K562 (cell line): ENCODE measurements at regions not wholly inside any gene's neighbourhood (a gene's known extent, or its start where the extent isn't known, plus 50 kb on each side); places are given as distances from the start of the nearest gene placed in this dataset.

Source experiments
- ATAC-seq: fragments of 200-7000 bp; cut with Tn5 transposase; 3 replicates; pipeline ENCODE4 v1.9.1; 2020; ENCODE audit warnings: moderate library complexity
- BruUV-seq: library from RNA; stranded (reverse); fragments of 400-500 nt; replicated peaks from 2 replicates; lab custom pipeline; 2021; lab: Mats Ljungman, UMichigan
- CTCF ChIA-PET: fragments of 300-600 bp; formaldehyde crosslinking; extraction: SDS; loops from one replicate; lab custom pipeline; 2021; ENCODE audit warnings: low intra/inter-chr PET ratio; lab: Yijun Ruan, JAX
- POLR2A ChIA-PET: fragments of 300-600, 350-650 bp; sonication (Branson Sonifier 250); formaldehyde crosslinking; extraction: SDS; loops from one replicate; lab custom pipeline; 2021; ENCODE audit warnings: antibody characterized with exemption, inconsistent platforms; lab: Yijun Ruan, JAX
- DNase-seq, 4 experiments: peaks; one replicate each; pipeline versions ENCODE4 v3.0.0 to v3.0.0-alpha.2; 2011 to 2018; ENCODE audit warnings: low spot score in 3 of 4, mixed read lengths in 3 of 4; ENCODE audit errors: extremely low read depth in 1 of 4
- FAIRE-seq: peaks from 2 replicates; lab custom pipeline; 2011; peaks lifted over from hg19 to GRCh38; lab: Jason Lieb, UNC
- H2AFZ ChIP-seq: 2 replicates; pipeline ENCODE4 v1.6.0; 2011; ENCODE audit warnings: low read depth, low read length, control low read depth, inconsistent platforms
- H3K27ac ChIP-seq: fragments of 200-600 bp; 3 replicates; pipeline ENCODE4 v1.8.0; 2011; ENCODE audit warnings: low read depth, mild to moderate bottlenecking, control low read depth, inconsistent platforms, low read length, moderate library complexity, mixed read lengths; ENCODE audit errors: extremely low read depth
- H3K27me3 ChIP-seq, 2 experiments: fragments of 300-600 bp in 1 of 2; 2 replicates in 1 of 2; 3 replicates in 1 of 2; pipeline versions ENCODE4 v1.6.0 to v1.8.0; 2011; ENCODE audit warnings: inconsistent platforms in 2 of 2, low read length in 2 of 2, mild to moderate bottlenecking in 1 of 2, mixed read lengths in 1 of 2, moderate library complexity in 1 of 2; ENCODE audit not compliant: control insufficient read depth in 2 of 2, insufficient read depth in 2 of 2
- H3K36me3 ChIP-seq: fragments of 300-600 bp; 3 replicates; pipeline ENCODE4 v1.8.0; 2011; ENCODE audit warnings: mild to moderate bottlenecking, low read length, inconsistent platforms; ENCODE audit not compliant: control insufficient read depth, insufficient read depth
- H3K4me1 ChIP-seq, 2 experiments: fragments of 200-600 bp in 1 of 2; replicated peaks in 1 of 2; 2 replicates in 1 of 2; 3 replicates in 1 of 2; pipeline versions ENCODE4 v1.5.1 to v1.8.0; 2011; ENCODE audit warnings: inconsistent platforms in 2 of 2, low read length in 2 of 2, mild to moderate bottlenecking in 1 of 2, mixed read lengths in 1 of 2, moderate library complexity in 1 of 2; ENCODE audit not compliant: control insufficient read depth in 2 of 2, insufficient read depth in 2 of 2
- H3K4me2 ChIP-seq: 2 replicates; pipeline ENCODE4 v1.6.1; 2011; ENCODE audit warnings: low read length, control low read depth, inconsistent platforms, mixed read lengths; ENCODE audit not compliant: insufficient read depth
- H3K4me3 ChIP-seq: fragments of 200-600 bp; sonication (generic), shearing (Covaris generic); 2 replicates; pipeline ENCODE4 v1.5.1; 2016; ENCODE audit warnings: control low read depth, inconsistent platforms
- H3K79me2 ChIP-seq: fragments of 200-600 bp; 3 replicates; pipeline ENCODE4 v1.8.0; 2011; ENCODE audit warnings: low read length, inconsistent platforms; ENCODE audit not compliant: control insufficient read depth, insufficient read depth
- H3K9ac ChIP-seq, 2 experiments: 2 replicates each; pipeline versions ENCODE4 v1.6.0 to v1.6.1; 2011; ENCODE audit warnings: low read depth in 2 of 2, low read length in 2 of 2, control low read depth in 1 of 2, inconsistent platforms in 1 of 2, mild to moderate bottlenecking in 1 of 2, mixed read lengths in 1 of 2; ENCODE audit not compliant: insufficient read depth in 1 of 2
- H3K9me1 ChIP-seq: one replicate; pipeline ENCODE4 v1.6.0; 2011; ENCODE audit warnings: inconsistent platforms, mild to moderate bottlenecking, low read length, moderate library complexity; ENCODE audit not compliant: control insufficient read depth, insufficient read depth
- H3K9me3 ChIP-seq: replicated peaks from 2 replicates; pipeline ENCODE4 v1.5.1; 2011; ENCODE audit warnings: low read depth, low read length, inconsistent platforms; ENCODE audit not compliant: control insufficient read depth, insufficient read depth
- H4K20me1 ChIP-seq: replicated peaks from 2 replicates; pipeline ENCODE4 v1.6.1; 2011; ENCODE audit warnings: low read length, inconsistent platforms, mixed read lengths; ENCODE audit not compliant: control insufficient read depth, insufficient read depth
- BCL6 ChIP-seq: fragments of 250-450 bp; sonication (Bioruptor Pico); IDR thresholded peaks from 2 replicates; pipeline ENCODE4 v1.4.0; 2020
- CREB1 ChIP-seq, 2 experiments: sonication (generic) in 1 of 2; formaldehyde crosslinking in 1 of 2; IDR thresholded peaks; 2 replicates each; pipeline versions ENCODE4 v1.6.1 to v1.8.0; 2012 to 2022; ENCODE audit warnings: inconsistent platforms in 1 of 2, mild to moderate bottlenecking in 1 of 2, missing genetic modification reagents in 1 of 2, moderate library complexity in 1 of 2
- HSF4 ChIP-seq: fragments of 250-450 bp; sonication (Bioruptor Pico); IDR thresholded peaks from 2 replicates; pipeline ENCODE4 v2.1.2; 2022; ENCODE audit warnings: mild to moderate bottlenecking, moderate library complexity, borderline replicate concordance
- POLR2G ChIP-seq: fragments of 200-400 bp; formaldehyde crosslinking; IDR thresholded peaks from 2 replicates; pipeline ENCODE4 v1.6.1; 2017; ENCODE audit warnings: low read depth, mild to moderate bottlenecking, antibody characterized with exemption, low read length, moderate library complexity
- SRF ChIP-seq, 2 experiments: fragments of 250-450, 450-650 bp in 1 of 2; sonication (Bioruptor Pico) in 1 of 2; sonication (generic) in 1 of 2; formaldehyde crosslinking; IDR thresholded peaks; 2 replicates each; pipeline versions ENCODE4 v1.5.0 to v1.5.1; 2020 to 2022; ENCODE audit warnings: mild to moderate bottlenecking in 1 of 2, missing genetic modification reagents in 1 of 2
- TEAD4 ChIP-seq, 2 experiments: sonication (generic) in 1 of 2; formaldehyde crosslinking in 1 of 2; IDR thresholded peaks; 2 replicates each; pipeline versions ENCODE4 v1.6.1 to v1.8.0; 2012 to 2022; ENCODE audit warnings: borderline replicate concordance in 1 of 2, inconsistent platforms in 1 of 2, low read length in 1 of 2, mild to moderate bottlenecking in 1 of 2, missing genetic modification reagents in 1 of 2
- XRCC5 ChIP-seq: fragments of 200-400 bp; formaldehyde crosslinking; IDR thresholded peaks from 2 replicates; pipeline ENCODE4 v1.6.1; 2017; ENCODE audit warnings: low read depth, mild to moderate bottlenecking, low read length
- WGBS: fragments of 100-300 bp; shearing (Covaris generic); methylation state at CpG from one replicate; pipeline ENCODE4 v1.1.6; 2016; ENCODE audit warnings: low coverage, mixed read lengths; ENCODE audit not compliant: insufficient coverage; ENCODE audit errors: missing lambda C conversion rate; 5-methylcytosine and 5-hydroxymethylcytosine counted together
- in situ Hi-C: fragments of 300-500 bp; cut with MboI; formaldehyde crosslinking; loops from 4 replicates; pipeline ENCODE4 v1.15.0; 2018; ENCODE audit warnings: inconsistent platforms, mixed read lengths
- intact Hi-C: fragments of 100-400 bp; cut with micrococcal nuclease; formaldehyde crosslinking; loops from 2 replicates; pipeline ENCODE4 v1.14.2; 2022
- TF ChIP-seq, protein P1 (sequence below): IDR thresholded peaks from 2 replicates; pipeline ENCODE4 v1.6.1; 2016; ENCODE audit warnings: missing genetic modification characterization, missing compliant biosample characterization

- TF ChIP-seq HSF4 (CRISPR knock-in tag) = no peak
These were observed 1265.0 kb upstream of the PIK3C3 start (continued) for GRCh38 chr18:40690062-40690461.

DNA sequence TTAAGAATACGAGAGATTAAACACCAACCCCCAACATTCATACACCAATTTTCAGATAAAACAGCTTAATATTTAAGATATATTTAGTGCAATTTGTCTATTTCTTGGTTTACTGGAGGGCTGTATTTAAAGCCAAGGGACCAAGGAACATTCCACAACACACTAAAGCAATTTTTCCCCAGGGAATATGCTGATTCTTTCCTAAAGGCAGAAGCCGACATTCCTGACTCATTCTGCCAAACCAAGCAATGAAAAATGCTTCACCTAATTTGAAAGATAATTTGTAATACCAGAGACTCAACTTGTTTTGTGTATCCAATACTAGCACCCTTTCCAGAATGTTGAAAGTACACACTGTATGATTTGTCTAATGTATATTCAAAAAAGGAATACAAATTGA lies 1267.6 kb upstream of the PIK3C3 start:
- Histone ChIP-seq H3K9me1 (no peaks in the 10 kb centered on the region), H3K9me3 (no peaks in the 10 kb centered on the region), H3K4me1 (no peaks in the 10 kb centered on the region), H3K79me2 (no peaks in the 10 kb centered on the region), H4K20me1 (no peaks in the 10 kb centered on the region), H3K4me2 (no peak overlapping the region), H3K27me3 (no peaks in the 10 kb centered on the region), H3K4me3 (no peak overlapping the region), H3K27ac (no peak overlapping the region), H3K9ac (no peak overlapping the region), H2AFZ (no peak overlapping the region), H3K36me3 (no peaks in the 10 kb centered on the region)
- no peak for DNase-seq
- in situ Hi-C loops (no loop called here), intact Hi-C loops (loop anchor here (1.0 kb wide), 1 partner anchor 8 kb away; no protein-coding TSS in a partner anchor)
- 0% methylated on average over 2 of the region's 2 CpGs for WGBS
- no TSS peak for BruUV-seq
- ATAC-seq = no peak
- no peak for FAIRE-seq
- ChIA-PET POLR2A (no interaction called here), CTCF (no interaction called here)
- no peak for TF ChIP-seq POLR2G
- TF ChIP-seq, protein P1, sequence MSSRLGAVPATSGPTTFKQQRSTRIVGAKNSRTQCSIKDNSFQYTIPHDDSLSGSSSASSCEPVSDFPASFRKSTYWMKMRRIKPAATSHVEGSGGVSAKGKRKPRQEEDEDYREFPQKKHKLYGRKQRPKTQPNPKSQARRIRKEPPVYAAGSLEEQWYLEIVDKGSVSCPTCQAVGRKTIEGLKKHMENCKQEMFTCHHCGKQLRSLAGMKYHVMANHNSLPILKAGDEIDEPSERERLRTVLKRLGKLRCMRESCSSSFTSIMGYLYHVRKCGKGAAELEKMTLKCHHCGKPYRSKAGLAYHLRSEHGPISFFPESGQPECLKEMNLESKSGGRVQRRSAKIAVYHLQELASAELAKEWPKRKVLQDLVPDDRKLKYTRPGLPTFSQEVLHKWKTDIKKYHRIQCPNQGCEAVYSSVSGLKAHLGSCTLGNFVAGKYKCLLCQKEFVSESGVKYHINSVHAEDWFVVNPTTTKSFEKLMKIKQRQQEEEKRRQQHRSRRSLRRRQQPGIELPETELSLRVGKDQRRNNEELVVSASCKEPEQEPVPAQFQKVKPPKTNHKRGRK = no peak
- TF ChIP-seq TEAD4 (IDR thresholded peaks at IDR 0.05; ENCODE audit: low read length) = no peak
- no peak for TF ChIP-seq TEAD4 (CRISPR knock-in tag; IDR thresholded peaks at IDR 0.05; ENCODE audit: borderline replicate concordance)
- TF ChIP-seq SRF (CRISPR knock-in tag; IDR thresholded peaks at IDR 0.05) = no peak
- TF ChIP-seq CREB1 (IDR thresholded peaks at IDR 0.05) = no peak
- no peak for TF ChIP-seq CREB1 (CRISPR knock-in tag; IDR thresholded peaks at IDR 0.05)
- TF ChIP-seq BCL6 (CRISPR knock-in tag) = no peak
- TF ChIP-seq XRCC5 = no peak
